ENCODE measurements at regions not wholly inside any gene's neighbourhood (a gene's known extent, or its start where the extent isn't known, plus 50 kb on each side); places are given as distances from the start of the nearest gene placed in this dataset.

- POLR2A ChIA-PET, result no interaction called here
Observed at GRCh38 chr5:42217791-42218190, 205.4 kb upstream of the GHR start.

More at GRCh38 chr5:42217791-42218190, 205.4 kb upstream of the GHR start:
- Histone ChIP-seq H3K79me2 (ENCODE audit: control insufficient read depth, insufficient read depth, low read length) (no peaks in the 10 kb centered on the region), H3K27me3 (ENCODE audit: control insufficient read depth in 2 of 2, insufficient read depth in 2 of 2, low read length in 2 of 2) (no peaks in the 10 kb centered on the region), H3K4me2 (ENCODE audit: insufficient read depth, low read length) (no peak overlapping the region), H3K9me1 (replicated peaks; ENCODE audit: control insufficient read depth, extremely low read depth, insufficient read depth, low read length) (no peaks in the 10 kb centered on the region), H4K20me1 (replicated peaks; ENCODE audit: control insufficient read depth, extremely low read depth, insufficient read depth, low read length) (no peaks in the 10 kb centered on the region), H3K27ac (ENCODE audit: insufficient read depth, low read depth, low read length) (no peak overlapping the region), H3K4me1 (ENCODE audit: control insufficient read depth, extremely low read depth, insufficient read depth, low read length) (no peaks in the 10 kb centered on the region), H2AFZ (ENCODE audit: low read depth, low read length) (no peak overlapping the region), H3K9ac (replicated peaks; ENCODE audit: extremely low read depth, insufficient read depth, low read length) (no peak overlapping the region), H3K9me3 (replicated peaks; ENCODE audit: control insufficient read depth, insufficient read depth, low read length) (no peaks in the 10 kb centered on the region), H3K36me3 (ENCODE audit: control insufficient read depth in 2 of 2, extremely low read depth in 1 of 2, insufficient read depth in 2 of 2, low read length in 2 of 2) (no peaks in the 10 kb centered on the region), H3K4me3 (replicated peaks in 1 of 3; ENCODE audit: insufficient read depth in 1 of 3, low read depth in 1 of 3, low read length in 3 of 3) (no peak overlapping the region)
- FAIRE-seq (no peak), DNase-seq (ENCODE audit: low read depth, low spot score) (no peak)
- dilution Hi-C loops (cut with MboI; ENCODE audit: extremely low pct_ligation_motif_present, low sequenced_read_pairs) (no loop called here), intact Hi-C loops (cut with micrococcal nuclease) (no loop called here)
- BruUV-seq (replicated peaks), result no TSS peak
- TF ChIP-seq CTCF (IDR thresholded peaks at IDR 0.05; ENCODE audit: extremely low read depth in 1 of 2, insufficient read depth in 1 of 2, low read depth in 1 of 2, low read length in 2 of 2) (no peak), MYC (IDR thresholded peaks at IDR 0.05; ENCODE audit: low read depth, low read length) (no peak), POLR2AphosphoS5 (IDR thresholded peaks at IDR 0.05; ENCODE audit: insufficient read depth, low read depth, low read length) (no peak), FOS (IDR thresholded peaks at IDR 0.05; ENCODE audit: borderline replicate concordance, insufficient read depth, low read length) (no peak), JUN (IDR thresholded peaks at IDR 0.05; ENCODE audit: borderline replicate concordance, insufficient read depth, insufficient read length, low read depth) (no peak), MAX (IDR thresholded peaks at IDR 0.05; ENCODE audit: insufficient read depth, insufficient read length) (no peak), POLR2A (IDR thresholded peaks at IDR 0.05; ENCODE audit: low read depth, low read length) (no peak), GATA2 (IDR thresholded peaks at IDR 0.05; ENCODE audit: insufficient read depth, insufficient read length, low read depth, low read length) (no peak)
- CTCF ChIA-PET, result no interaction called here

Data from endothelial cell of umbilical vein (primary cell).